HG02678 (cell line): ENCODE measurements at regions not wholly inside any gene's neighbourhood (a gene's known extent, or its start where the extent isn't known, plus 50 kb on each side); places are given as distances from the start of the nearest gene placed in this dataset.

Experiments
- ATAC-seq: cut with Tn5 transposase; IDR thresholded peaks from one replicate; pipeline ENCODE4 v1.9.1; 2021; ENCODE audit warnings: mild to moderate bottlenecking, moderate library complexity; ENCODE audit not compliant: unreplicated experiment

- no peak for ATAC-seq
Measured at GRCh38 chr22:48856308-48856615, 971.4 kb downstream of the BRD1 start.

GRCh38 chr22:48855593-48856307 is 971.9 kb downstream of the BRD1 start:
- ATAC-seq, result no peak

- no peak for ATAC-seq
Measured at GRCh38 chr22:48855013-48855412, 972.7 kb downstream of the BRD1 start.

- no peak for ATAC-seq
Measured at GRCh38 chr22:48853627-48854240, 973.9 kb downstream of the BRD1 start.

- no peak for ATAC-seq
Measured at GRCh38 chr22:48851933-48852549, 975.6 kb downstream of the BRD1 start.

GRCh38 chr22:48850658-48851287 is 976.9 kb downstream of the BRD1 start:
- no peak for ATAC-seq

- no peak for ATAC-seq
Measured at GRCh38 chr22:48849963-48850657, 977.6 kb downstream of the BRD1 start.

- no peak for ATAC-seq
Measured at GRCh38 chr22:48849219-48849912, 978.3 kb downstream of the BRD1 start.

GRCh38 chr22:48846200-48846599 is 981.5 kb downstream of the BRD1 start:
- no peak for ATAC-seq

GRCh38 chr22:48845356-48845936 is 982.2 kb downstream of the BRD1 start:
- ATAC-seq, result no peak

- no peak for ATAC-seq
Measured at GRCh38 chr22:48844056-48844675, 983.5 kb downstream of the BRD1 start.

- no peak for ATAC-seq
Measured at GRCh38 chr22:48843640-48844039, 984.0 kb downstream of the BRD1 start.

- ATAC-seq, result no peak
Measured at GRCh38 chr22:48842976-48843375, 984.7 kb downstream of the BRD1 start.

- no peak for ATAC-seq
Measured at GRCh38 chr22:48842583-48842945, 985.1 kb downstream of the BRD1 start.

- no peak for ATAC-seq
Measured at GRCh38 chr22:48841881-48842582, 985.6 kb downstream of the BRD1 start.

- no peak for ATAC-seq
Measured at GRCh38 chr22:48840112-48840949, 987.3 kb downstream of the BRD1 start.

- ATAC-seq, result no peak
Measured at GRCh38 chr22:48838846-48839730, 988.6 kb downstream of the BRD1 start.

- ATAC-seq, result no peak
Measured at GRCh38 chr22:48838376-48838775, 989.3 kb downstream of the BRD1 start.
